Right ventricle myocardium inferior (tissue), 1 donor: ENCODE measurements at regions not wholly inside any gene's neighbourhood (a gene's known extent, or its start where the extent isn't known, plus 50 kb on each side); places are given as distances from the start of the nearest gene placed in this dataset.
"Not testable (repeated sequence)": the region's sequence is repeated elsewhere in the genome, so short reads cannot be mapped to it uniquely, and the experiment has no call there.

ENCODE experiments used
- ATAC-seq: fragments of 200-7000 bp; cut with Tn5 transposase; one replicate; pipeline ENCODE4 v1.9.1; 2020; ENCODE audit warnings: mild to moderate bottlenecking, moderate library complexity
- DNase-seq: peaks from one replicate; pipeline ENCODE4 v3.0.0; 2021; ENCODE audit errors: missing footprints
- intact Hi-C: fragments of 100-400 bp; cut with DNase I; formaldehyde crosslinking; loops from one replicate; pipeline ENCODE4 v1.11.0; 2022
- donor health status: DM: no; HTN: yes; CAD: no; lungs with severe emphysema.

DNA sequence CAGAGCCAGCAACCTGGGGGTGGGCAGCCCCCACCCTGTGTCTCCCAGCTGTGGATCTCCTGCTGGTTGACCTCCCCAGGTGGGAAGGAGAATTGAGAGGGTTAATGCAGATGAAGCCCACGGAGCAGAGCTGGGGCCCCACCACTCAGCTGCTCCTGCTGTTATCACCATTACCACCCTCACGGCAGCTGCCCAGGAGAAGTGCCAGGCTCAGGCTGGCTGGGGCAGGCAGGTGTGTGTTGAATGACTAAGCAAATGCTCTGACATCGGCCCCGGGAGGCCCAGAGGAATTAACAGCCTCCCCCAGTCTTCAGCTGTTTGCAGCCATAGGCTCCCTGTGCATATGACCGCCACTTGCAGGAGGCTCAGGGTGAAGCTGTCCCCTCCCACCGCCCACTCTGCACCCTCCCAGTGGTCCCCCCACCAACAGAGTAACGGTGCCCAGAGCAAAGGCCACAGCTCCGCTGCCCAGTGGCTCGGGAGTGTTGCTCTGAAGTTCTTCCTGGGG, 133.8 kb downstream of the CPZ start:
- DNase-seq: no peak
- intact Hi-C loops: no loop called here
- ATAC-seq: no peak

GRCh38 chr4:8725845-8726244, 133.3 kb downstream of the CPZ start:
- intact Hi-C loops: no loop called here
- DNase-seq (no peak), ATAC-seq (no peak)

DNA sequence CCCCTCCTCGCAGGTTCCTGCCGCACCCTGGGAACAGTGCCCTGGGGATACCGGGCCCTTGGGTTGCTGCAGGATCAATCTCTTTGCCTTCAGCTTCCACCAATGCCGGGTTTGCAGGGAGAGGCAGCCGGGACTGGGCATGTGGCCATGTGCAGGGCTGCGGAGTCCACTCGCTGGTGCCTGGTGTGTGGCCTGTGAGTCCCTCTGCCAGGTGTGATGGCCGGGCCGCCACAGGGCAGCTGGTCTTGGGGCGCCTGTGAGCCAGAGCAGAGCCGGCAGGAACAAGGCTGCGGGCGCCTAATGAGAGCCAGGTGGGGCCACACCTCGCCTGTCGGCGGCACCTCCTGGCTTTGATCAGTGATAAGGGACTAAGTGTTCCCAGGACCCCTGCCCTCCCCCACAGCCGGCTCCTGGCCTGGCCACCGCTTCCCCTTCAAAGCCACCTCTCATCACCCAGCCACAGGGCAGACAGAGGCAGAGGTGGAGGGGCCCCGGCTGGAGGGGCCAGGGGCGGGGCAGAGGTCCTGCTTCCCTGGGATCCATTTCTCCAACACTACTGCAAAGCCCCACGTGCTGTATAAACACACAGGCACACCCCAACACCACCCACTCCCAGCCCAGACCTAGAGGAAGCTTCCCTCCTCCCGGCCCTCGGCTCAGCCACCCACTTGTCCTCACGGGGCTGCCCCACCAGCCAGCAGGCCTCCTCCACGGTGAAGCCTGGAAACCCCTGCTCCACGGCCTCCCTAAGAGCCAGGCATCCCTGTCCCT, 132.7 kb downstream of the CPZ start:
- intact Hi-C loops: no loop called here
- no peak for DNase-seq
- ATAC-seq: no peak

DNA sequence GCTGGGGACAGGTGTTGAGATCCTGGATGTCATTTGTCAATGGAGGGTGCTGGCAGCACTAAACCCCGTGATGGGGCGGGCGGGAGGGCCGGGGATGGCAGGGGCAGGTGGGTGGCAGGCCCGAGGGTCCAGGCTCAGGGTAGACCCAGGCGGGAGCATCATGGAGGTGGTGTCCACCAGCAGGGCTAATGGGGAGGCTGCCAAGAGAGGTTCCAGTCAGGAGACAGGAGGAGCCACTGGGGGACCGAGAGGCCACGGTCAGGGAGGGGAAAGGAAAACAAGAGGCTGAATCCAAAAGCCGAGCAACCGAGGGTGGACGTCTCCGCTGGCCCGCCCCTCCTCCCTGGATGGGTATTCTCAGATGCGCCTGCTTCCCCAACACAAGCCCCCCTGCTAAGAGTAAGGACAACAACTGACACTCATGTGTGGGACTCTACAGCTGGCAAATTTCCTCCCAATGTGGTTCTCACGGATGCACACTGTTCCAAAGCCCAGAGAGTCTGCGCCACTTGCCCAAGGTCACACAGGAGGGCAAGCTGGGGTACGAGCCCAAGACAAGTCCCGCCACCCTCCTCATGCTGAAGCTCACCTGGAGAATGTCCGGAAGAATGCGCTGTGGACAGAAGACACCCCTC, 132.0 kb downstream of the CPZ start:
- intact Hi-C loops: no loop called here
- DNase-seq (no peak), ATAC-seq (no peak)

DNA sequence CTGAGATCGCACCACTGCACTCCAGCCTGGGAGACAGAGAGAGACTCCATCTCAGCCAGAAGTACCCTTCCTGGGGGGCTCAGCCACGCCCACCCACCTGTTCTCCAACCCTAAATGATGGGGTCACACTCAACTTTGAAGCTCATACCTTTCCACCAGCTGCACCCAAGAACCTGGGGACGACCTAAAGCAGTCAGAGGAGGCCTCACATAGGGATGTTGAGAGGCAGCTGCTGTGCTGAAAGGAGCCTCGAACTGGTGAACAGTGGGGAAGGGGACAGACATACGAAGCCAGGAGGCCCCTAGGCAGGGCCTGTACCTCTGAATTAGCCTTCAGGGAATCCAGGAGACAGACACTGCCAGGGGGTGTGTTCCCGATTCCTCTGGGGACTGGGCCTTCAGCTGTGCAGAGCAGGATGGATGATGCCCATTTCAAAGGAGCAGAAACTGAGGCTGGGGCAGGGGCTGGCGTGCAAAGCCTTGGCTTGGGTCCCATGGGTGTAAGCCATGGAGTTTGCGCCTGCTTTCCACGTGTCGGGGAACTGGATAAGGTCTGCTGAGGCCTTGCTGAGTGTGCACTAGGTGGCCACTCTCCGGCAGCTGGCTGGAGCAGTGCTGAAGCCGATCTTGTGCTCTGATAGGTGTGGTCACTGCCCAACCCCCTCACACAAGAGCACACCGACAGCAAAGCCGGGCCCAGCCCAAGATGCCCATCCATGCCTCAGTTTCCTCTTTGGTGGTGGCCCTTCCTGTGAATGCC, 130.8 kb downstream of the CPZ start:
- ATAC-seq (no peak), DNase-seq (no peak)
- intact Hi-C loops: no loop called here

GRCh38 chr4:8722556-8722955, 130.0 kb downstream of the CPZ start:
- intact Hi-C loops: no loop called here
- no peak for DNase-seq

DNA sequence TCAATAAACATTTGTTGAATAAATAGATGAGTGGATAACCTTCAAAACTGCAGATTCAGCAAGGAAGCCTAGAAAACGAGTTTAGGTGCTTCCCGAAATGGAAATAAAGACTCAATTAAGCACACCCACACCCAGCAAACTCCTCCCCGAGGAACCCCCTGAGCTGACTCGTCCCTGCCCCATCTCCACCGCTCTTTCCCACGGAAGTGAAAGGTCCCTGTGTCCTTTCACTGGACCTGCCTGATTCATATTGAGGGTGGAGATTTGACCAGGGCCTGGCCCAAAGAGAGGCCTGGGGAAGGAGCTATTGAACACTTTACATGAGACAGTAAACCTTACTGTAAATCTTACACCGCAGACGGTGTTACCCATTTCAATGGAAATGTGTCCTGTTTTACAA, 129.1 kb downstream of the CPZ start:
- DNase-seq (no peak), ATAC-seq (no peak)
- intact Hi-C loops: no loop called here

More at GRCh38 chr4:8722556-8722955, 130.0 kb downstream of the CPZ start:
- ATAC-seq: no peak

GRCh38 chr4:8719421-8719820, 126.9 kb downstream of the CPZ start:
- intact Hi-C loops: no loop called here
- ATAC-seq: no peak
- DNase-seq: peak; percentile 22

GRCh38 chr4:8717470-8717869, 124.9 kb downstream of the CPZ start:
- ATAC-seq, intact Hi-C loops, DNase-seq: not testable (repeated sequence)

DNA sequence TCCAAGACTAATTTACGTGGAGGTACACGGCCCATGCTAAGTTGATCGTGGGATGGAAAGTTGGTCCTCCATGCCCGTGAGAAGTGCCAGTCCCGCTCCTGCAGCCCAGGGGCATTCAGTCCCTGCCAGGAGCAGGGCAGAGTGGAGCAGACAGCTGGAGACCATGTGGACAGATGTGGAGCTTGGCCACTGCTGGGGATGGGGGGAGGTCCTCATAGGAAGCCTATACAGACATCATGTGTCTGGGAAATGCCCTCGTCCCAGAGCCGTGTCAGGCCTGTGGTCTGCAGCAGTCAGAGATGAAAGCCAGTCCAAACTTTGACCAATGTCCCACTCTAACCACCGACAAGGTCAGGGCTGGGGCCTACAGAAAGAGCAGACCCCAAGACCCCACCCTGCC, 118.4 kb downstream of the CPZ start:
- ATAC-seq: no peak
- intact Hi-C loops: no loop called here
- DNase-seq: no peak

DNA sequence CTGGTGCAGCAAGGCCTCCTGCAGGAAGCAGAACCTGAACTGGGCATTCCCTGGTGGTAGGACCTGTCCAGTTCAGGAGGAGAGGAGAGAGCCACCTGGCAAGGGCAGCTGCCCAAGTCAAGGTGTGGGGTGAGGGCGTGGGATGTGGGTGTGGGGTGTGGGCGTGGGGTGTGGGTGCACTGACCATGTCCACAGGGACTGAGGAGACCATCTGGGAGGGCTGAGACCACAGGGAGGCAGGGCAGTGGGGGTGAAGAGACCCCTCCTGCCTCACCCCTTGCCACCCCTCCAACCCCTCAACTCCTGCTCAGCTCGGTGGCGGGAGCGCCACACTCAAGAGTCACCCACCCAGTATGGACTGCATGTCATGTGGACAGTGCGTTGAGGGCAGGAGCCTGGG, 117.9 kb downstream of the CPZ start:
- intact Hi-C loops: no loop called here
- DNase-seq (peak; percentile 37), ATAC-seq (no peak)

DNA sequence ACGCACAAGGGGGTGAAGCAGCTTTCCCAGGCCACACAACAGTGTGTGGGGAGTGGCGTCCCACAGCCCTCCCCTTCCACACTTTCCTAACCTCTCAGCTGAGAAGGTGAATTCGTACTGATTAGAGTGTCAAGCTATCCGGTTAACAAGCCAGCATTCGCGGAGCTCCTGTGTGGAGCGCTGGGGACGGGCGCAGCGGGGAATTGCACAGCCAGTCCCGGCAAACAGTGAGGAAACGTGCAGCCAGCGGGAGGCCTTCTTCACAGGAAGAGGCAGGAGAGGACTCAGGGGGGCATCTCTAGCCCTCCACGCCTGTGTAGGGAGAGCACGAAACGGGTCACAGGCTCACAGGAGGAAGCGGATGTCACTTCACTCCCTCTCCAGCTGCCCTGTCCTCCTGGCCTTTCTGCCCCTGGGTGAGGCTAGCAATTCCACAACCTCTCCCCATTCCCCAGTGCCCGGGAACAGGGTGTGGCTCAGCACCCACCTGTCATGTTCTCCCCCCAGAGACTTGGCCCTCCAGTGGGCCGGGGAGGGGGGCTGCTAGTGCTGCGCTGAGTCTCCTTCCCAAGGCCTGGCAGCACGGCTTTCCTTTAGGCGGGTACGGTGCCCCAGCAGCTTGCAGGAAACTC, 117.3 kb downstream of the CPZ start:
- intact Hi-C loops: no loop called here
- DNase-seq (peak; percentile 30), ATAC-seq (no peak)

DNA sequence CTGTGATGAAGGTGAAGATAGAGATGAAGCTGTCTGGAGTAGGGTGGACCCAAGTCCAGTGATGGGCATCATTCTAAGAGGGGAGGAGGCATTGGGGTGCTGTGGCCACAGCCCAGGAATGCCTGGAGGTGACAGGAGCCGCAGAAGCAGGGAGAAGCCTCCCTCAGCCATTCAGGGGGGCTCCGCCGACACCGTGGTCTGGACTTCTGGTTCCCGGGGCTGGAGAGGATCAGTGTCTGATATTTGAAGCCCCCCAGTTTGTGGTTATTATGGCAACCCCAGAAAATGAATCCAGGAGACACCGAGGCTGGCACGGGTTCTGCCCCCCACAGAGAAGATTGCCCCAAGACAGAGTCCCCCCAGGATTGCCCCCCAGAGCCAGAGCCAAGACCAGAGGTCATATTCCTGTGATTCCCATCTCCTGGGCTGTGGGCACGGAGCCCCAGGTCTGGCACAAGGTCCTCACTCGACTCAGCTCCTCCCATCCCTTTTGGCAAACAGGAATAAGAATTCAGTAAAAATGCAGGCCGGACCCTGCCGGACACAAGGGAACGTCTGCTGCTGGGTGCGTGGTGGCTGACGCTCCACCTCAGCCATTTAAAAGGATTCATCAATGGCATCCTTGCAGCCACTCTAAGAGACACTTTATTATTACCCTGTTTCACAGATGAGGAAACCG, 116.6 kb downstream of the CPZ start:
- ATAC-seq (no peak), DNase-seq (peak; percentile 33)
- intact Hi-C loops: no loop called here

DNA sequence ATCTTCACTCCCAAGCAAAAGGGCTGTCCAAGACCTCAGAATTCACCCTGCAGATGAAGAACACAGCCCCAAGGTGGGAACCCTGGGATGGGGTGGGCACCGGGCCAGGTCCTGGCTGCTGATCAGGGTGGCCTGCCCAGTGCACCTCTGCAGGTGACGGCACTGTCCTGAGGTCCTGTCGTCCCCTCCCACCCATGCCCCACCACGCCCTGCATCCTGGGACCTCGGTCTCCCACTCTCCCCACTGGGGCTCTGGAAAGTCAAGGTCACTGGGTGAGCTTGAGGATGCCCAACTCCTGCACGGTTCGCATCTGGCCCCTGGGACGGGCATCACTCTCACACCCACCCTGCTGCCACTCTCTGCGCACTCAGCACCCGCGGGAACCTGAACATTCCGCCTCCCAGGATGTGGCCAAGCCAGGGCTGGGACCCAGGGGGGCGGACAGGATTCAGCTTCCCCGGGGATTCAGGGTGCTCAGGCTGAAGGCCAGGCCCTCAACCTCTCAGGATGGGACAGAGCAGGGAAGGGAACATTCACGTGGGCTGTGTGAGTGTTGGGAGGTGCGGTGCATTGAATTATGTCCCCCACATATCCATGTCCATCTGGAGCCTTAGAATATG, 115.9 kb downstream of the CPZ start:
- ATAC-seq (no peak), DNase-seq (peak; percentile 64)
- intact Hi-C loops: no loop called here

GRCh38 chr4:8707045-8707781, 114.6 kb downstream of the CPZ start:
- intact Hi-C loops: no loop called here
- DNase-seq: peak; percentile 18
- no peak for ATAC-seq

- ATAC-seq (no peak), DNase-seq (peak; percentile 27)
- intact Hi-C loops: no loop called here
Measured at GRCh38 chr4:8706216-8707044, 113.9 kb downstream of the CPZ start.
